Hepatocyte (in vitro differentiated cells): ENCODE measurements at regions not wholly inside any gene's neighbourhood (a gene's known extent, or its start where the extent isn't known, plus 50 kb on each side); places are given as distances from the start of the nearest gene placed in this dataset.

Source experiments
- EZH2 ChIP-seq: fragments of 200-600 bp; sonication (generic); IDR thresholded peaks from 2 replicates; pipeline ENCODE4 v1.6.1; 2016; ENCODE audit warnings: antibody characterized with exemption, mild to moderate bottlenecking, borderline replicate concordance
- EZH2phosphoT487 ChIP-seq: fragments of 200-600 bp; sonication (generic); IDR thresholded peaks from one replicate; pipeline ENCODE4 v1.6.1; 2018; ENCODE audit warnings: antibody characterized with exemption, mild to moderate bottlenecking, low read depth, moderate library complexity; ENCODE audit not compliant: unreplicated experiment, severe bottlenecking
- TF ChIP-seq, protein P1 (sequence below): fragments of 200-600 bp; sonication (generic); IDR thresholded peaks from 2 replicates; pipeline ENCODE4 v1.5.1; 2016; ENCODE audit warnings: antibody characterized with exemption, mild to moderate bottlenecking; ENCODE audit not compliant: poor library complexity

DNA sequence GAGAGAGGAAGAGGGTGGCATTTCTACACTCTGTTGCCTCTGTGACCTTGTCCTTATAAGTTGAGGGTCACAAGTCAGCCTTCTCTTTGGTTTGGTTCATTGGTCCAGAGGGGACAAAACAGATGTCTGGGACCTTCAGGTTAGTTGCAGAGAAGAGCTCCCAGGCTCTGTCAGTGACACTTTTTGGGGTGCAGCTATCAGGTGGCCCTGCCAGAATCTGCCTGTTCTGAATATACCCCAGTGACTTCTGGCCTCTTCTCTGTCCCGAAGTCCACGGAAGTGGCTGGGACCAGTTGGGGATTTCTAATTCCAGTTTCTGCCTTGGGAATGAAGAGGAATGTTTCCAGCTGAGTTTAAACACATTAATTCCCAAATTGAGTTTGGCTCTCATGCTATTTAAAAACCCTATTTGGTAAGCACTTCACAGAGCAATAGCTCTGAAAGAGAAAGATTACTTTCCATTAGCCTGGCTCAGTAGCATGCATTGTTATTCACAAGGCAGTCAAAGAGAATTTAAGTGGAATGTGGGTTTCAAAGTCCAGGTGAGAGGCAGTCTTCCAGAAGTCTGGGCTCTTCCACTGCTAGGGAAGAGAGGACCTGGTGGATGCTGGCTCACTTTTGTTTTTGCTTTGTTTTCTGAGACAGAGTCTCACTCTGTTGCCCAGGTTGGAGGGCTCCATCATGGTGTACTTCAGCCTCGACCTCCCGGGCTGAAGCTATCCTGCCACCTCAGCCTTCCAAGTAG lies 237.8 kb upstream of the GALNT17 start:
- TF ChIP-seq, protein P1, sequence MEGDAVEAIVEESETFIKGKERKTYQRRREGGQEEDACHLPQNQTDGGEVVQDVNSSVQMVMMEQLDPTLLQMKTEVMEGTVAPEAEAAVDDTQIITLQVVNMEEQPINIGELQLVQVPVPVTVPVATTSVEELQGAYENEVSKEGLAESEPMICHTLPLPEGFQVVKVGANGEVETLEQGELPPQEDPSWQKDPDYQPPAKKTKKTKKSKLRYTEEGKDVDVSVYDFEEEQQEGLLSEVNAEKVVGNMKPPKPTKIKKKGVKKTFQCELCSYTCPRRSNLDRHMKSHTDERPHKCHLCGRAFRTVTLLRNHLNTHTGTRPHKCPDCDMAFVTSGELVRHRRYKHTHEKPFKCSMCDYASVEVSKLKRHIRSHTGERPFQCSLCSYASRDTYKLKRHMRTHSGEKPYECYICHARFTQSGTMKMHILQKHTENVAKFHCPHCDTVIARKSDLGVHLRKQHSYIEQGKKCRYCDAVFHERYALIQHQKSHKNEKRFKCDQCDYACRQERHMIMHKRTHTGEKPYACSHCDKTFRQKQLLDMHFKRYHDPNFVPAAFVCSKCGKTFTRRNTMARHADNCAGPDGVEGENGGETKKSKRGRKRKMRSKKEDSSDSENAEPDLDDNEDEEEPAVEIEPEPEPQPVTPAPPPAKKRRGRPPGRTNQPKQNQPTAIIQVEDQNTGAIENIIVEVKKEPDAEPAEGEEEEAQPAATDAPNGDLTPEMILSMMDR = no peak
- no peak for TF ChIP-seq EZH2
- TF ChIP-seq EZH2phosphoT487 = no peak
